K562 (cell line): ENCODE measurements at regions not wholly inside any gene's neighbourhood (a gene's known extent, or its start where the extent isn't known, plus 50 kb on each side); places are given as distances from the start of the nearest gene placed in this dataset.

Experiments used
- ATAC-seq: fragments of 200-7000 bp; cut with Tn5 transposase; 3 replicates; pipeline ENCODE4 v1.9.1; 2020; ENCODE audit warnings: moderate library complexity
- BruUV-seq: library from RNA; stranded (reverse); fragments of 400-500 nt; replicated peaks from 2 replicates; lab custom pipeline; 2021; lab: Mats Ljungman, UMichigan
- CTCF ChIA-PET: fragments of 300-600 bp; formaldehyde crosslinking; extraction: SDS; loops from one replicate; lab custom pipeline; 2021; ENCODE audit warnings: low intra/inter-chr PET ratio; lab: Yijun Ruan, JAX
- POLR2A ChIA-PET: fragments of 300-600, 350-650 bp; sonication (Branson Sonifier 250); formaldehyde crosslinking; extraction: SDS; loops from one replicate; lab custom pipeline; 2021; ENCODE audit warnings: antibody characterized with exemption, inconsistent platforms; lab: Yijun Ruan, JAX
- DNase-seq, 4 experiments: peaks; one replicate each; pipeline versions ENCODE4 v3.0.0 to v3.0.0-alpha.2; 2011 to 2018; ENCODE audit warnings: low spot score in 3 of 4, mixed read lengths in 3 of 4; ENCODE audit errors: extremely low read depth in 1 of 4
- FAIRE-seq: peaks from 2 replicates; lab custom pipeline; 2011; peaks lifted over from hg19 to GRCh38; lab: Jason Lieb, UNC
- H2AFZ ChIP-seq: 2 replicates; pipeline ENCODE4 v1.6.0; 2011; ENCODE audit warnings: low read depth, low read length, control low read depth, inconsistent platforms
- H3K27ac ChIP-seq: fragments of 200-600 bp; 3 replicates; pipeline ENCODE4 v1.8.0; 2011; ENCODE audit warnings: low read depth, mild to moderate bottlenecking, control low read depth, inconsistent platforms, low read length, moderate library complexity, mixed read lengths; ENCODE audit errors: extremely low read depth
- H3K27me3 ChIP-seq, 2 experiments: fragments of 300-600 bp in 1 of 2; 2 replicates in 1 of 2; 3 replicates in 1 of 2; pipeline versions ENCODE4 v1.6.0 to v1.8.0; 2011; ENCODE audit warnings: inconsistent platforms in 2 of 2, low read length in 2 of 2, mild to moderate bottlenecking in 1 of 2, mixed read lengths in 1 of 2, moderate library complexity in 1 of 2; ENCODE audit not compliant: control insufficient read depth in 2 of 2, insufficient read depth in 2 of 2
- H3K36me3 ChIP-seq: fragments of 300-600 bp; 3 replicates; pipeline ENCODE4 v1.8.0; 2011; ENCODE audit warnings: mild to moderate bottlenecking, low read length, inconsistent platforms; ENCODE audit not compliant: control insufficient read depth, insufficient read depth
- H3K4me1 ChIP-seq, 2 experiments: fragments of 200-600 bp in 1 of 2; replicated peaks in 1 of 2; 2 replicates in 1 of 2; 3 replicates in 1 of 2; pipeline versions ENCODE4 v1.5.1 to v1.8.0; 2011; ENCODE audit warnings: inconsistent platforms in 2 of 2, low read length in 2 of 2, mild to moderate bottlenecking in 1 of 2, mixed read lengths in 1 of 2, moderate library complexity in 1 of 2; ENCODE audit not compliant: control insufficient read depth in 2 of 2, insufficient read depth in 2 of 2
- H3K4me2 ChIP-seq: 2 replicates; pipeline ENCODE4 v1.6.1; 2011; ENCODE audit warnings: low read length, control low read depth, inconsistent platforms, mixed read lengths; ENCODE audit not compliant: insufficient read depth
- H3K4me3 ChIP-seq: fragments of 200-600 bp; sonication (generic), shearing (Covaris generic); 2 replicates; pipeline ENCODE4 v1.5.1; 2016; ENCODE audit warnings: control low read depth, inconsistent platforms
- H3K79me2 ChIP-seq: fragments of 200-600 bp; 3 replicates; pipeline ENCODE4 v1.8.0; 2011; ENCODE audit warnings: low read length, inconsistent platforms; ENCODE audit not compliant: control insufficient read depth, insufficient read depth
- H3K9ac ChIP-seq, 2 experiments: 2 replicates each; pipeline versions ENCODE4 v1.6.0 to v1.6.1; 2011; ENCODE audit warnings: low read depth in 2 of 2, low read length in 2 of 2, control low read depth in 1 of 2, inconsistent platforms in 1 of 2, mild to moderate bottlenecking in 1 of 2, mixed read lengths in 1 of 2; ENCODE audit not compliant: insufficient read depth in 1 of 2
- H3K9me1 ChIP-seq: one replicate; pipeline ENCODE4 v1.6.0; 2011; ENCODE audit warnings: inconsistent platforms, mild to moderate bottlenecking, low read length, moderate library complexity; ENCODE audit not compliant: control insufficient read depth, insufficient read depth
- H3K9me3 ChIP-seq: replicated peaks from 2 replicates; pipeline ENCODE4 v1.5.1; 2011; ENCODE audit warnings: low read depth, low read length, inconsistent platforms; ENCODE audit not compliant: control insufficient read depth, insufficient read depth
- H4K20me1 ChIP-seq: replicated peaks from 2 replicates; pipeline ENCODE4 v1.6.1; 2011; ENCODE audit warnings: low read length, inconsistent platforms, mixed read lengths; ENCODE audit not compliant: control insufficient read depth, insufficient read depth
- ADNP ChIP-seq: fragments of 200-800 bp; sonication (Bioruptor generic); IDR thresholded peaks from 2 replicates; pipeline ENCODE4 v1.6.1; 2016; ENCODE audit warnings: missing genetic modification characterization, missing compliant biosample characterization
- KLF10 ChIP-seq: fragments of 250-450 bp; sonication (Bioruptor Pico); IDR thresholded peaks from 2 replicates; pipeline ENCODE4 v1.6.1; 2021; ENCODE audit warnings: matching md5 sums
- RBBP5 ChIP-seq: fragments of 200-600 bp; sonication (generic); IDR thresholded peaks from 2 replicates; pipeline ENCODE4 v1.6.1; 2012; ENCODE audit warnings: borderline replicate concordance, mild to moderate bottlenecking, low read length, control low read depth, inconsistent platforms; ENCODE audit not compliant: insufficient read depth, poor library complexity, severe bottlenecking
- SREBF2 ChIP-seq: sonication (generic); formaldehyde crosslinking; IDR thresholded peaks from 2 replicates; pipeline ENCODE4 v1.4.0; 2020; ENCODE audit warnings: mild to moderate bottlenecking, missing genetic modification reagents
- UBTF ChIP-seq, 2 experiments: IDR thresholded peaks; 2 replicates each; pipeline ENCODE4 v1.6.1; 2012; ENCODE audit warnings: improper control_type of control experiment in 2 of 2, low read depth in 2 of 2, low read length in 2 of 2, borderline replicate concordance in 1 of 2
- ZNF407 ChIP-seq: fragments of 450-650 bp; IDR thresholded peaks from 2 replicates; pipeline ENCODE4 v1.6.1; 2016; ENCODE audit warnings: low read depth
- ZNF512 ChIP-seq: IDR thresholded peaks from 2 replicates; pipeline ENCODE4 v1.6.1; 2016; ENCODE audit warnings: missing genetic modification characterization, missing compliant biosample characterization
- WGBS: fragments of 100-300 bp; shearing (Covaris generic); methylation state at CpG from one replicate; pipeline ENCODE4 v1.1.6; 2016; ENCODE audit warnings: low coverage, mixed read lengths; ENCODE audit not compliant: insufficient coverage; ENCODE audit errors: missing lambda C conversion rate; 5-methylcytosine and 5-hydroxymethylcytosine counted together
- in situ Hi-C: fragments of 300-500 bp; cut with MboI; formaldehyde crosslinking; loops from 4 replicates; pipeline ENCODE4 v1.15.0; 2018; ENCODE audit warnings: inconsistent platforms, mixed read lengths
- intact Hi-C: fragments of 100-400 bp; cut with micrococcal nuclease; formaldehyde crosslinking; loops from 2 replicates; pipeline ENCODE4 v1.14.2; 2022

GRCh38 chr18:27715751-27716150, 461.2 kb downstream of the CDH2 start (continued):
- TF ChIP-seq RBBP5: no peak
- TF ChIP-seq ADNP (tag): no peak

- in situ Hi-C loops (no loop called here), intact Hi-C loops (no loop called here)
- Histone ChIP-seq H3K27me3 (no peaks in the 10 kb centered on the region), H3K27ac (no peak overlapping the region), H3K9ac (no peak overlapping the region), H3K4me1 (no peaks in the 10 kb centered on the region), H2AFZ (no peak overlapping the region), H3K4me2 (no peak overlapping the region), H3K9me1 (no peaks in the 10 kb centered on the region), H4K20me1 (no peaks in the 10 kb centered on the region), H3K79me2 (no peaks in the 10 kb centered on the region), H3K4me3 (no peak overlapping the region), H3K9me3 (no peaks in the 10 kb centered on the region), H3K36me3 (no peaks in the 10 kb centered on the region)
- ChIA-PET POLR2A (no interaction called here), CTCF (no interaction called here)
- 0% methylated on average over 3 of the region's 3 CpGs for WGBS
- no peak for FAIRE-seq
- no peak for ATAC-seq
- DNase-seq: no peak
- BruUV-seq: no TSS peak
- TF ChIP-seq ZNF407 (no peak), SREBF2 (CRISPR knock-in tag) (no peak), KLF10 (CRISPR knock-in tag) (no peak), ZNF512 (tag) (no peak), UBTF (IDR thresholded peaks at IDR 0.05; ENCODE audit: borderline replicate concordance in 1 of 2, low read depth in 2 of 2, low read length in 2 of 2) (no peak)
Measured at GRCh38 chr18:27713738-27714095, 463.2 kb downstream of the CDH2 start.
